Loucy (cell line): ENCODE measurements at regions not wholly inside any gene's neighbourhood (a gene's known extent, or its start where the extent isn't known, plus 50 kb on each side); places are given as distances from the start of the nearest gene placed in this dataset.

Source experiments
- EZH2phosphoT487 ChIP-seq: fragments of 200-600 bp; IDR thresholded peaks from 2 replicates; pipeline ENCODE4 v1.6.1; 2018; ENCODE audit warnings: antibody characterized with exemption, mild to moderate bottlenecking, moderate library complexity, borderline replicate concordance
- TF ChIP-seq, protein P1 (sequence below): fragments of 200-600 bp; sonication (generic); conservative IDR thresholded peaks from 2 replicates; pipeline ENCODE4 v1.5.1; 2014; ENCODE audit warnings: mild to moderate bottlenecking, antibody characterized with exemption, low read length

DNA sequence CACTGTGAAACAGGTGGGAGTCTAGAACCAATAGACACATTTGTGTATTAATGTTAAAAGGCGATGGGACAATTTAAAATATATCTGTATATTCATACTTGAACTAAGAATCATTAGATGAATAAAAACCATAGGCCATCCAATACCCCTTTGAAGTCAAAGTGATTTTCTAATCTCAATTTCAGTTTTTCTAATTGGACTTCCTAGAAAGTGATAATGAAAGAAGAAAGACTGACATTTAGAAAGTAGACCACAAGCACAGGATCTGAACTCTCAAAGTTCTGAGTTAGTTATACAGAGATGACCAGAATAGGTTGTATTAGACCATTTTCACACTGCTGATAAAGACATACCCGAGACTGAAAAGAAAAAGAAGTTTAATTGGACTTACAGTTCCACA, 412.8 kb upstream of the PIK3R1 start:
- TF ChIP-seq, protein P1, sequence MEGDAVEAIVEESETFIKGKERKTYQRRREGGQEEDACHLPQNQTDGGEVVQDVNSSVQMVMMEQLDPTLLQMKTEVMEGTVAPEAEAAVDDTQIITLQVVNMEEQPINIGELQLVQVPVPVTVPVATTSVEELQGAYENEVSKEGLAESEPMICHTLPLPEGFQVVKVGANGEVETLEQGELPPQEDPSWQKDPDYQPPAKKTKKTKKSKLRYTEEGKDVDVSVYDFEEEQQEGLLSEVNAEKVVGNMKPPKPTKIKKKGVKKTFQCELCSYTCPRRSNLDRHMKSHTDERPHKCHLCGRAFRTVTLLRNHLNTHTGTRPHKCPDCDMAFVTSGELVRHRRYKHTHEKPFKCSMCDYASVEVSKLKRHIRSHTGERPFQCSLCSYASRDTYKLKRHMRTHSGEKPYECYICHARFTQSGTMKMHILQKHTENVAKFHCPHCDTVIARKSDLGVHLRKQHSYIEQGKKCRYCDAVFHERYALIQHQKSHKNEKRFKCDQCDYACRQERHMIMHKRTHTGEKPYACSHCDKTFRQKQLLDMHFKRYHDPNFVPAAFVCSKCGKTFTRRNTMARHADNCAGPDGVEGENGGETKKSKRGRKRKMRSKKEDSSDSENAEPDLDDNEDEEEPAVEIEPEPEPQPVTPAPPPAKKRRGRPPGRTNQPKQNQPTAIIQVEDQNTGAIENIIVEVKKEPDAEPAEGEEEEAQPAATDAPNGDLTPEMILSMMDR: no peak
- TF ChIP-seq EZH2phosphoT487: no peak
